ENCODE measurements at regions not wholly inside any gene's neighbourhood (a gene's known extent, or its start where the extent isn't known, plus 50 kb on each side); places are given as distances from the start of the nearest gene placed in this dataset.

GRCh38 chr5:141781910-141782309 is 96.3 kb downstream of the PCDH1 start:
- TF ChIP-seq GABPA (IDR thresholded peaks at IDR 0.05; ENCODE audit: low read depth), result no peak
- TF ChIP-seq, protein P1, sequence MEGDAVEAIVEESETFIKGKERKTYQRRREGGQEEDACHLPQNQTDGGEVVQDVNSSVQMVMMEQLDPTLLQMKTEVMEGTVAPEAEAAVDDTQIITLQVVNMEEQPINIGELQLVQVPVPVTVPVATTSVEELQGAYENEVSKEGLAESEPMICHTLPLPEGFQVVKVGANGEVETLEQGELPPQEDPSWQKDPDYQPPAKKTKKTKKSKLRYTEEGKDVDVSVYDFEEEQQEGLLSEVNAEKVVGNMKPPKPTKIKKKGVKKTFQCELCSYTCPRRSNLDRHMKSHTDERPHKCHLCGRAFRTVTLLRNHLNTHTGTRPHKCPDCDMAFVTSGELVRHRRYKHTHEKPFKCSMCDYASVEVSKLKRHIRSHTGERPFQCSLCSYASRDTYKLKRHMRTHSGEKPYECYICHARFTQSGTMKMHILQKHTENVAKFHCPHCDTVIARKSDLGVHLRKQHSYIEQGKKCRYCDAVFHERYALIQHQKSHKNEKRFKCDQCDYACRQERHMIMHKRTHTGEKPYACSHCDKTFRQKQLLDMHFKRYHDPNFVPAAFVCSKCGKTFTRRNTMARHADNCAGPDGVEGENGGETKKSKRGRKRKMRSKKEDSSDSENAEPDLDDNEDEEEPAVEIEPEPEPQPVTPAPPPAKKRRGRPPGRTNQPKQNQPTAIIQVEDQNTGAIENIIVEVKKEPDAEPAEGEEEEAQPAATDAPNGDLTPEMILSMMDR (IDR thresholded peaks at IDR 0.05; ENCODE audit: insufficient read depth, low read length), result no peak
